Fibroblast of skin of left quadriceps (primary cell): ENCODE measurements at regions not wholly inside any gene's neighbourhood (a gene's known extent, or its start where the extent isn't known, plus 50 kb on each side); places are given as distances from the start of the nearest gene placed in this dataset.
"Not testable (repeated sequence)": the region's sequence is repeated elsewhere in the genome, so short reads cannot be mapped to it uniquely, and the experiment has no call there.

Experiments
- DNase-seq, 2 experiments: peaks; one replicate each; pipeline ENCODE4 v3.0.0-alpha.2; 2013; ENCODE audit warnings: low read depth in 2 of 2

- DNase-seq: no peak
Observed at GRCh38 chr4:75189711-75190335, 256.9 kb downstream of the PARM1 start.

- no peak for DNase-seq
Observed at GRCh38 chr4:75180790-75181776, 248.2 kb downstream of the PARM1 start.

DNA sequence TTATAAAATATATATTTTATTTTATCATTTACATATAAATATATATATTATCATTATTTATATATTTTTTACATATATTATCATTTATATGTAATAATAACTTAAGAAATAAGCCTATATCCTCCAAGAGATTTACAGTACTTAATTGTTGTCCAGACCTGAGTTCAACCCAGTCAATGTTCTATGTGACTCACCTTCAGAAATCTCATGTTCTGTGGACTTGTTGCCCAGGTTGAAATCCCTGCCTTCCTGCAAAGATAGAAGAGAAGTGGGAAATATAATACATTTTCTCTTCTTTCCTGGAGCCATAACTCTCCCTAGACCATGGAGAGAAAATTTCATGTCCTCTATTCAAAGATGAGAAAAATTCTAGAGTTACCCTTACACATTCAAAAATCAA lies 247.3 kb downstream of the PARM1 start:
- no peak for DNase-seq

GRCh38 chr4:75179510-75179909 lies 246.6 kb downstream of the PARM1 start:
- no peak for DNase-seq

DNA sequence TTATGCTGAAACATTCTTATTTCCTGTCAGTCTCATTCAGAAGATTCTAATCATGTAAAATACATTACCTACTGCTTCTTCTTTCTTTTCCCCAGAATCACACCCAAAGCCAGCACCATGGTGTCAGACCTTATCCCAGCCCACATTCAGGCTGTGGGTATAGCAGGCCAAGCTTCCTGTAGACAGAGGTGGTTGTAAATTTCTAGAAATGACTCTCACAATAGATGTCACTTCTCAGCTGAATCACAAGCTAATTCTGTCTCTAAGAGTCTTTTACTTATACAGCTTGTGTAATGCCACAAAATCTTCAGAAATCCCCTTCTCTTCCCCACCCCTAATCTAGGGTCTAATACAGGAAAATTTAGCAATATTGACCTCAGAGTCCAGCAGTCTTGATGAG lies 239.6 kb downstream of the PARM1 start:
- DNase-seq: no peak

GRCh38 chr4:75169427-75169826 lies 236.5 kb downstream of the PARM1 start:
- no peak for DNase-seq

DNA sequence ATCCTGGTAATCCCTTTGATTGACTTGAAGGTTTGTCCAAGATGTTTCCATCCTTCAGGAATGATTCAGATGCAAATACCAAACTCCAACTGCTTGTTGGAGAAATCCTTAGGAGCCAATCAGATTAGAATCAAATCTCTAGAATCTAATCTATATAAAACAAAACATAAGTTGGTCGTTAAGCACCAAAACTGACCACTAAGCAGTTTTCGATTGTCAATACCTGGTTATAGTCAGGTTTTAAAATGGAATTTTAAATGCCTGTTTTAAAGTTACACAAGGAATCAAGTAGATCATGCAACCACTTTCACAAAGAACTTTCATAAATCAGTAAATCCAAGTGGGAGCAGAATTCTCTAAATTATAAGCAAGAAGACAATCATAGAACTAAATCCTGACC lies 236.1 kb downstream of the PARM1 start:
- DNase-seq: no peak

DNA sequence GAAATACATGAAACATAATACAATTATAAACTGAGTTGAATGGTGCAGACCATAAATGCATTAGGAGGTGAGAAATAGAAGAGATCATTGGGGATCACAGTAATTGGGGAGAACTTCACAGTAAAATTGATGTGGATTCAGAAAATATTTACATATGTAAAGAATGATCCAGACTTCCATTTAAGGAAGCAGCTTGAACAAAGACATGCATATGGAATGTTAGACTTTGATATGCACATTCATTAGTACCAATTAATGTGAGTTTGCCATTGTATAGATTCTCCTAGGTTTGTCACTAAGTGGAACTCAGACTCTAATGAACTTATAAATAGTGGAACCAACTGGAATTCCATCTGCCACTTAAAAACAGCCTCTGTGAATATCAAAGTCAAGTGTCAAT lies 235.6 kb downstream of the PARM1 start:
- no peak for DNase-seq

GRCh38 chr4:75165100-75165499 lies 232.2 kb downstream of the PARM1 start:
- DNase-seq: not testable (repeated sequence)

DNA sequence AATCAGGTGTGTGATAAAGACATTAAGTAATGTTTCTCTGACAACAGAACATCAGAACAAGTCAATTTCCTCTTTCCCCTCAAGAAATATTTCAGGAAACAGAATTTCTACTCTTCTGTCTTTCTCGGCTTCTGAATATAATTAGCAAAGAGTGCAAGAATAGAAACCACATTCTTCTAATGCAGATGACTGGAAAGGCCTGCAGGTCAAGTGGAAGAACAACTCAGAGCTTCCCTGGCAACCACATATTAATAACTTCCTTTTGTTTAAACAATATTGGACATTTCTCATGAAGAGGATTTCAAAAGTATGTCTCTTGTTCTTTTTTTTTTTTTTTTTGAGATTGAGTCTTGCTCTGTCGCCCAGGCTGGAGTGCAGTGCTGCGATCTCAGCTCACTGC lies 225.5 kb downstream of the PARM1 start:
- DNase-seq: no peak

GRCh38 chr4:75154994-75155393 lies 222.1 kb downstream of the PARM1 start:
- no peak for DNase-seq

DNA sequence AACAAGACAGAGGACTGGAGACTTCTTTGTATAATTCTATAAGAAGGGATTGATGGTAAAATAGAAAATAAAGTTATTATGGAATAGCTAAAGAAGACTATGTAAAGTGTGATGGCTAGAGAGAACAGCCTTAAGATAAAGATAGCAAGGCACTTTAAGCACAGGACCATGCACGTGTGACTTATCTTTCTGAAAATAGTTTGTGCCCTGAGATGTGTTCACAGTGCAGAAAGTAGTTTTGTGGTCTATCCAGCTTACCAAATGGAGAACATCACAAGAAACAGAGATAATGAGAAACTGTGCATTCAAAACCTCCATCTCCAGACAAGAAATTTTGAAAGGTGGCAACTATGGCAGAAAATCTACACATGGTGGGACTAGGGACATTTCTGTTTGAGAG lies 213.3 kb downstream of the PARM1 start:
- no peak for DNase-seq

DNA sequence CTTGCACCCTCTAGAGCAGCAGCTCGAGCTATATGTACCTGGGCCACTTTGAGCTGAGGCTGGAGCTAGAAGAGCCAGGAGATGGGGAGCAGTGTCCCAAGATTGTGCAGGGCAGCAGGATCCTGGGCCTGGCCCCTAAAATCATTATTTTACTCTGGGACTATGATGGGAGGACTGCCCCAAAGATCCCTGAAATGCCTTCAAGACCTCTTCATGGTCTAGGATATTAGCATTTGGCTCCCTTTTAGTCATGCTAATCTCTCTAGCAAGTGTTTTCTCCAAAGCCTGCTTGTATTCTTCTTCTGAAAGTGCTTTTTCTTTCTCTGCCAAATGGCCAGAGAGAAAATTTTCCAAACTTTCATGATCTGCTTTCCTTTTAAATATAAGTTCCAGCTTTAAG lies 211.6 kb downstream of the PARM1 start:
- DNase-seq: no peak

DNA sequence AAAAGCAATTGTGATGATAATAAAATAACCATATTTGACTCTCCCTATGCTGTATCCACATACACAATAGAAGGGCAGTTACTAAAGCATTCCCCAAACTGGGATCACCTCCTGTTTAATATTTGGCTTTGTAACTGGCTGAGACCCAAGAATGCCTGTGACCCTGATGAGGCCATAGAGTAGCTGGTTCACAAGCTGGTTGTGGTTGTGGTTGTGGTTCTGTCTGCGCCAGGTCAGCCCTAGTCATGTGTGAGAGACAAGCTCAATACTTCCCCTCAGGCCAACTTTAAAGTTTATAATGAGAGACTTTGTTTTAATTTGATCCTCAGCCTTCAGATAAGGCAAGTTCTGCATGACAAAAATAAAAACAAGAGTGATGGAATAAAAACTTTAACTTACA lies 209.9 kb downstream of the PARM1 start:
- peak; percentile 8 to 16 for DNase-seq

DNA sequence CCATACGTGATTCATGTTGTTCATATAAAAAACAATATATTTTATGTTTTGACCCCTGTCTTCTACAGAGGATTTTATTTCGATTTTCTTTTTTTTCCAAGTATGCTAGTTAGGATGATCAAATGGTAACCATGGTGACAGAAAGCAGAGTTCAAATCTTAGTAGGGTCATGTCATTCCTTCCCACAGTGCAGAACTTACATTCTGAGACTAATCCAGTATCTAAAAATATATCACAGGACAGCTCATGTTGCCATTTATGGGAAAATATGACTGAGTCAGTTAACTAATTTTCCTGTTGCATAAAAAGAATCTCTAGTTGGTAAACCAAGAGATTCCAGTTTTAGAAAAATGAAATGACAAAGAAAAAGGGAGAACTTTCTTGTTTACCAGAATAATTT lies 209.5 kb downstream of the PARM1 start:
- DNase-seq: peak; percentile 9 to 19

GRCh38 chr4:75141162-75141561 lies 208.2 kb downstream of the PARM1 start:
- no peak for DNase-seq

- no peak for DNase-seq
Observed at GRCh38 chr4:75137302-75137701, 204.4 kb downstream of the PARM1 start.

DNA sequence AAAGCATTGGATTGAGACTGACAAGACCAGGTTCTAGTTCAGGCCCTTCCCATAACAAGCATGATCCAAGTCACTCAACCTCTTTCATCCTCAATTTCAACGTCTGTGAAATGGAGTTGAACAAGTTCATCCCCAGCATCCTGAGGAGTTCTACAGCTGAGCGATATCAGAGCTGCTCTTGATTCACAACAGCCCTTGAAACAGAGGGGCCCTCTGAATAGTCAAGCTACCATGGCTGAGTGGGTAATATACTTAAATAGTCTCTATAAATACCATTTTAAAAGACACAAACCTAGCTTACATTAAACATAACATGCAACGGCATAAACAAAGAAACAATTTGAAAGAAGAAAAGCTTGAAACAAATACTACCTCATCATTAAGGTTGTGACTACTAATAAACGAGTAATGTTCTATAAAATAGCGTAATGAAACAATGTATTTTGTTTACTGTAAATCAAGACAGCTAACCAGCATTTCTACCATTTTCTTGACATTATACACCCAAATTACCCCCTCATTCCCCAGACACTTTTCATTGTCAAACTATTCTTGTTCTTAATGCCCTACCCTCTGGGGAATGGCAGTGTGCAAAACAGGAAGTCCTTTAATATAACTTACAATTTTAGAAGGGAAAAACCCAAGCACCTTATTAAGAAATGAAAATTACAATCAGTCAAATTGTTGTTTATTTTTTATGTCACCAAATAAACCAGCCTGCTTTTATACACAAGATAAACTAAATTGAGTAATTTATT lies 202.3 kb downstream of the PARM1 start:
- no peak for DNase-seq

GRCh38 chr4:75126870-75127269 lies 194.0 kb downstream of the PARM1 start:
- not testable (repeated sequence) for DNase-seq

DNA sequence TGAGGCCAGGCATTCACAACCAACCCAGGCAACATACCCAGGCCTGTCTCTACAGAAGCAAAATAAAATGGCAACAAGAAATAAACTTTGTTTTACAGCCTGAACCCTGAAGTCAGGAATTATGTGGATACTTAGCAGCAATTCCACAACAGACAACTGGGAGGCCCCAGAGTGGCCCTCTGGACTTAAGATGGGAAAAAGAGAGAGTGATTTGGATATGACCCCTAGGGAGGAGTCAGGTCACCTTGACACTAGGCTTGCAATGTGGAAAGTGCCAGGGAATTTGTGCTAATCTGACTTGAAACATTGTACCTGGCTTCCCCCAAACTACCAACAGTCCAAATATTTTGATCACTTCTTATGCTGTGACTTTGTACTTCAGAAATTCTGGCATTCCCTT lies 193.1 kb downstream of the PARM1 start:
- DNase-seq: no peak

GRCh38 chr4:75122424-75123014 lies 189.6 kb downstream of the PARM1 start:
- DNase-seq: no peak

- DNase-seq: no peak
Observed at GRCh38 chr4:75118739-75119138, 185.8 kb downstream of the PARM1 start.
